H1 (cell line): ENCODE measurements at regions not wholly inside any gene's neighbourhood (a gene's known extent, or its start where the extent isn't known, plus 50 kb on each side); places are given as distances from the start of the nearest gene placed in this dataset.

Experiments
- CTCF ChIA-PET: fragments of 300-600 bp; sonication (Branson Sonifier 250); formaldehyde crosslinking; loops from one replicate; lab custom pipeline; 2021; ENCODE audit not compliant: partially characterized antibody; lab: Charles Lee
- POLR2A ChIA-PET: fragments of 300-600 bp; sonication (Branson Sonifier 250); formaldehyde crosslinking; loops from one replicate; lab custom pipeline; 2021; ENCODE audit warnings: inconsistent platforms; ENCODE audit not compliant: partially characterized antibody; lab: Charles Lee
- DNase-seq, 2 experiments: peaks; one replicate each; pipeline versions ENCODE4 v3.0.0 to v3.0.0-alpha.2; 2010 to 2022; ENCODE audit warnings: low spot score in 2 of 2, low read depth in 1 of 2, mixed read lengths in 1 of 2
- FAIRE-seq: peaks from 2 replicates; lab custom pipeline; 2011; peaks lifted over from hg19 to GRCh38; lab: Jason Lieb, UNC
- H2AFZ ChIP-seq: 2 replicates; pipeline ENCODE4 v1.8.1; 2012; ENCODE audit warnings: low read length, inconsistent platforms
- H2AK5ac ChIP-seq: 2 replicates; pipeline ENCODE4 v1.6.1; 2013; ENCODE audit warnings: low read depth, low read length
- H2BK120ac ChIP-seq: replicated peaks from 2 replicates; pipeline ENCODE3; 2013; ENCODE audit warnings: low read depth, low read length, inconsistent platforms
- H2BK12ac ChIP-seq: 2 replicates; pipeline ENCODE4 v1.6.1; 2013; ENCODE audit warnings: low read depth, low read length
- H2BK15ac ChIP-seq: 2 replicates; pipeline ENCODE4 v1.6.1; 2013; ENCODE audit warnings: low read length
- H2BK20ac ChIP-seq: 2 replicates; pipeline ENCODE4 v1.6.1; 2013; ENCODE audit warnings: low read length
- H2BK5ac ChIP-seq: 2 replicates; pipeline ENCODE4 v1.6.1; 2013; ENCODE audit warnings: low read depth, low read length
- H3K14ac ChIP-seq: 2 replicates; pipeline ENCODE4 v1.6.1; 2013; ENCODE audit warnings: inconsistent platforms; ENCODE audit not compliant: insufficient read length
- H3K18ac ChIP-seq: 2 replicates; pipeline ENCODE4 v1.6.1; 2013; ENCODE audit warnings: low read length; ENCODE audit errors: extremely low read depth
- H3K23ac ChIP-seq: 2 replicates; pipeline ENCODE4 v1.6.1; 2013; ENCODE audit warnings: inconsistent platforms; ENCODE audit not compliant: insufficient read length
- H3K23me2 ChIP-seq: 2 replicates; pipeline ENCODE4 v1.6.1; 2013; ENCODE audit warnings: low read depth, low read length
- H3K27ac ChIP-seq: 2 replicates; pipeline ENCODE4 v1.6.1; 2011; ENCODE audit warnings: low read depth, low read length, inconsistent platforms
- H3K27me3 ChIP-seq, 4 experiments: replicated peaks in 1 of 4; 1 replicate in 1 of 4; 2 replicates in 3 of 4; pipeline versions ENCODE4 v1.6.1 to v1.8.1; 2011 to 2013; ENCODE audit warnings: low read length in 3 of 4, mild to moderate bottlenecking in 3 of 4, inconsistent platforms in 2 of 4, mixed read lengths in 2 of 4, moderate library complexity in 1 of 4; ENCODE audit not compliant: control insufficient read depth in 3 of 4, insufficient read depth in 3 of 4; ENCODE audit errors: extremely low read depth in 1 of 4
- H3K36me3 ChIP-seq, 4 experiments: 2 replicates each; pipeline versions ENCODE4 v1.6.1 to v1.8.1; 2011 to 2013; ENCODE audit warnings: mild to moderate bottlenecking in 4 of 4, low read length in 3 of 4, moderate library complexity in 2 of 4, control low read depth in 1 of 4, inconsistent platforms in 1 of 4; ENCODE audit not compliant: insufficient read depth in 4 of 4, control insufficient read depth in 2 of 4
- H3K4ac ChIP-seq: replicated peaks from 2 replicates; pipeline ENCODE3; 2013; ENCODE audit warnings: low read length, low read depth, mixed read lengths, inconsistent platforms; ENCODE audit not compliant: insufficient read length
- H3K4me1 ChIP-seq, 4 experiments: replicated peaks in 1 of 4; 1 replicate in 1 of 4; 2 replicates in 3 of 4; pipeline versions ENCODE4 v1.6.1 to v1.8.1; 2011 to 2013; ENCODE audit warnings: low read length in 3 of 4, inconsistent platforms in 2 of 4, mixed read lengths in 1 of 4; ENCODE audit not compliant: insufficient read depth in 4 of 4, control insufficient read depth in 3 of 4
- H3K4me2 ChIP-seq, 2 experiments: 2 replicates each; pipeline versions ENCODE4 v1.6.1 to v1.8.1; 2011 to 2013; ENCODE audit warnings: low read depth in 2 of 2, low read length in 2 of 2, control low read depth in 1 of 2, inconsistent platforms in 1 of 2, mild to moderate bottlenecking in 1 of 2; ENCODE audit not compliant: insufficient read depth in 1 of 2
- H3K4me3 ChIP-seq, 4 experiments: fragments of 200-600, 300-600 bp in 1 of 4; sonication (generic), shearing (Covaris generic), sonication (Bioruptor Twin) in 1 of 4; 2 replicates each; pipeline versions ENCODE4 v1.5.1 to v1.8.1; 2011 to 2016; ENCODE audit warnings: low read length in 4 of 4, low read depth in 3 of 4, control low read depth in 2 of 4, inconsistent platforms in 2 of 4, mild to moderate bottlenecking in 2 of 4, mixed read lengths in 1 of 4, moderate library complexity in 1 of 4; ENCODE audit not compliant: insufficient read depth in 2 of 4; ENCODE audit errors: extremely low read depth in 1 of 4
- H3K56ac ChIP-seq: replicated peaks from 2 replicates; pipeline ENCODE3; 2013; ENCODE audit warnings: low read depth, mild to moderate bottlenecking, mixed read lengths, low read length, inconsistent platforms; ENCODE audit not compliant: insufficient read length
- H3K79me1 ChIP-seq: 2 replicates; pipeline ENCODE4 v1.6.1; 2013; ENCODE audit warnings: low read depth, low read length, control low read depth
- H3K79me2 ChIP-seq, 2 experiments: 2 replicates each; pipeline versions ENCODE4 v1.6.1 to v1.8.1; 2012 to 2013; ENCODE audit warnings: low read length in 2 of 2, mild to moderate bottlenecking in 2 of 2, inconsistent platforms in 1 of 2; ENCODE audit not compliant: insufficient read depth in 2 of 2, control insufficient read depth in 1 of 2
- H3K9ac ChIP-seq, 4 experiments: replicated peaks in 1 of 4; 1 replicate in 1 of 4; 2 replicates in 3 of 4; pipeline versions ENCODE4 v1.6.1 to v1.8.1; 2011 to 2013; ENCODE audit warnings: low read depth in 3 of 4, low read length in 3 of 4, control low read depth in 2 of 4, mild to moderate bottlenecking in 2 of 4, moderate library complexity in 2 of 4, inconsistent platforms in 1 of 4; ENCODE audit errors: extremely low read depth in 1 of 4
- H3K9me3 ChIP-seq, 2 experiments: 2 replicates each; pipeline versions ENCODE4 v1.6.1 to v1.8.1; 2012 to 2013; ENCODE audit warnings: mild to moderate bottlenecking in 2 of 2, moderate library complexity in 2 of 2, control low read depth in 1 of 2, inconsistent platforms in 1 of 2, low read depth in 1 of 2, low read length in 1 of 2, mixed read lengths in 1 of 2; ENCODE audit not compliant: insufficient read depth in 2 of 2
- H4K20me1 ChIP-seq, 2 experiments: replicated peaks in 1 of 2; 2 replicates each; pipeline versions ENCODE3 to v1.8.1; 2011 to 2013; ENCODE audit warnings: inconsistent platforms in 2 of 2, low read length in 2 of 2, mild to moderate bottlenecking in 1 of 2; ENCODE audit not compliant: insufficient read depth in 2 of 2, control insufficient read depth in 1 of 2
- H4K5ac ChIP-seq: 2 replicates; pipeline ENCODE4 v1.6.1; 2013; ENCODE audit warnings: low read length, low read depth, mixed read lengths, inconsistent platforms; ENCODE audit not compliant: insufficient read length
- H4K8ac ChIP-seq: 2 replicates; pipeline ENCODE4 v1.8.0; 2013; ENCODE audit warnings: mild to moderate bottlenecking, moderate library complexity, low read length, inconsistent platforms; ENCODE audit not compliant: insufficient read depth; ENCODE audit errors: extremely low read depth
- H4K91ac ChIP-seq: replicated peaks from 2 replicates; pipeline ENCODE3; 2013; ENCODE audit warnings: low read length, mixed read lengths, inconsistent platforms; ENCODE audit not compliant: insufficient read length
- GABPA ChIP-seq: IDR thresholded peaks from 2 replicates; pipeline ENCODE4 v1.6.1; 2011; ENCODE audit warnings: mild to moderate bottlenecking, low read length, moderate library complexity, borderline replicate concordance; ENCODE audit not compliant: insufficient read depth
- WGBS, 2 experiments: shearing (Covaris generic) in 1 of 2; methylation state at CpG; one replicate each; pipeline versions ENCODE4 v1.1.6 to v1.1.7; 2013 to 2015; ENCODE audit warnings: low lambda C conversion rate in 2 of 2, mixed read lengths in 2 of 2, inconsistent platforms in 1 of 2, low coverage in 1 of 2, missing lambda C conversion rate in 1 of 2; ENCODE audit not compliant: insufficient replicate concordance in 2 of 2, insufficient coverage in 1 of 2, insufficient read length in 1 of 2; ENCODE audit errors: extremely low coverage in 1 of 2, missing lambda C conversion rate in 1 of 2; 5-methylcytosine and 5-hydroxymethylcytosine counted together

GRCh38 chr7:17402628-17403278 lies 104.3 kb downstream of the AHR start:
- Histone ChIP-seq H4K91ac (no peak overlapping the region), H2AFZ (no peak overlapping the region), H3K9ac (no peak overlapping the region), H4K8ac (no peak overlapping the region), H3K9me3 (no peaks in the 10 kb centered on the region), H2BK15ac (no peak overlapping the region), H3K79me2 (no peaks in the 10 kb centered on the region), H3K23ac (no peak overlapping the region), H3K4me2 (no peak overlapping the region), H3K4me1 (no peaks in the 10 kb centered on the region), H3K36me3 (no peaks in the 10 kb centered on the region; a peak in 1 of 8 replicates), H2BK12ac (no peak overlapping the region), H2BK5ac (no peak overlapping the region), H2AK5ac (no peak overlapping the region), H4K5ac (no peak overlapping the region), H3K27ac (no peak overlapping the region), H3K79me1 (no peaks in the 10 kb centered on the region), H3K27me3 (no peaks in the 10 kb centered on the region), H2BK120ac (no peak overlapping the region), H3K4ac (no peak overlapping the region), H3K18ac (no peak overlapping the region), H2BK20ac (no peak overlapping the region), H3K56ac (no peak overlapping the region), H3K14ac (no peak overlapping the region), H3K23me2 (no peaks in the 10 kb centered on the region), H4K20me1 (no peaks in the 10 kb centered on the region), H3K4me3 (no peak overlapping the region)
- FAIRE-seq (no peak), DNase-seq (no peak)
- CTCF ChIA-PET: interaction anchor here (1.1 to 1.2 kb wide), 2 partner anchors 8 to 18 kb away, joined by 3 to 4 read pairs; no protein-coding TSS in a partner anchor
- POLR2A ChIA-PET: interaction anchor here (1.2 kb wide), 1 partner anchor 11 kb away, joined by 3 read pairs; no protein-coding TSS in a partner anchor
- WGBS, 2 experiments: 93% methylated on average over 9 of the region's 9 CpGs; no CpG with 5 or more reads in 1 of the 2 experiments
- TF ChIP-seq GABPA: no peak
